Vagina (tissue), 2 donors: ENCODE measurements at regions not wholly inside any gene's neighbourhood (a gene's known extent, or its start where the extent isn't known, plus 50 kb on each side); places are given as distances from the start of the nearest gene placed in this dataset.

Source experiments
- CTCF ChIP-seq, 3 experiments: fragments of 450-650 bp in 2 of 3; fragments of 200-600 bp in 1 of 3; sonication (generic) in 1 of 3; IDR thresholded peaks; one replicate each; pipeline ENCODE4 v1.5.1; 2017 to 2019; ENCODE audit warnings: antibody characterized with exemption in 3 of 3, mild to moderate bottlenecking in 2 of 3, moderate library complexity in 2 of 3
- POLR2A ChIP-seq, 2 donors: fragments of 450-650 bp; IDR thresholded peaks; one replicate each; pipeline ENCODE4 v1.6.1; 2017; ENCODE audit warnings: antibody characterized with exemption in 2 of 2, mild to moderate bottlenecking in 2 of 2, moderate library complexity in 2 of 2
- POLR2AphosphoS5 ChIP-seq, 2 donors: sonication (generic); formaldehyde crosslinking; IDR thresholded peaks; one replicate each; pipeline ENCODE4 v1.9.0; 2017; ENCODE audit warnings: antibody characterized with exemption in 2 of 2, mild to moderate bottlenecking in 2 of 2, low read depth in 1 of 2; ENCODE audit not compliant: insufficient read depth in 1 of 2

GRCh38 chr12:126432780-126433179 is 1367.5 kb downstream of the AACS start:
- TF ChIP-seq CTCF (IDR thresholded peaks at IDR 0.05) (no peak), POLR2AphosphoS5 (IDR thresholded peaks at IDR 0.05; ENCODE audit: insufficient read depth in 1 of 2, low read depth in 1 of 2) (no peak), POLR2A (IDR thresholded peaks at IDR 0.05) (no peak)
